Stimulated activated CD4-positive, alpha-beta T cell treated with anti-CD3 and anti-CD28 coated beads, TNF-alpha, amount 100 ng/mL, for 1 hour (primary cell): ENCODE measurements at regions not wholly inside any gene's neighbourhood (a gene's known extent, or its start where the extent isn't known, plus 50 kb on each side); places are given as distances from the start of the nearest gene placed in this dataset.

ENCODE experiments used
- DNase-seq, 3 donors: peaks; one replicate each; pipeline ENCODE4 v3.0.0-alpha.2; 2020; ENCODE audit warnings: low read depth in 3 of 3, low spot score in 1 of 3

- DNase-seq: no peak
Measured at GRCh38 chr4:140213749-140214148, 59.8 kb upstream of the MAML3 start.

- DNase-seq: no peak
Measured at GRCh38 chr4:140213116-140213515, 59.1 kb upstream of the MAML3 start.

- no peak for DNase-seq
Measured at GRCh38 chr4:140212646-140213045, 58.7 kb upstream of the MAML3 start.

GRCh38 chr4:140212194-140212593 is 58.2 kb upstream of the MAML3 start:
- no peak for DNase-seq

GRCh38 chr4:140211693-140212092 is 57.7 kb upstream of the MAML3 start:
- DNase-seq: no peak

- no peak for DNase-seq
Measured at GRCh38 chr4:140211161-140211560, 57.2 kb upstream of the MAML3 start.

- DNase-seq: no peak
Measured at GRCh38 chr4:140208921-140209320, 54.9 kb upstream of the MAML3 start.
